HFF-Myc (cell line): ENCODE measurements at regions not wholly inside any gene's neighbourhood (a gene's known extent, or its start where the extent isn't known, plus 50 kb on each side); places are given as distances from the start of the nearest gene placed in this dataset.
"Not testable (repeated sequence)": the region's sequence is repeated elsewhere in the genome, so short reads cannot be mapped to it uniquely, and the experiment has no call there.

Experiments
- DNase-seq: peaks from one replicate; pipeline ENCODE4 v3.0.0-alpha.2; 2011; ENCODE audit warnings: low read depth; ENCODE audit errors: extremely low read depth
- H3K4me3 ChIP-seq: replicated peaks from 2 replicates; pipeline ENCODE4 v1.5.1; 2011; ENCODE audit warnings: low read depth, mild to moderate bottlenecking, control low read depth, low read length
- TF ChIP-seq, protein P1 (sequence below): IDR thresholded peaks from 2 replicates; pipeline ENCODE4 v1.5.1; 2012; ENCODE audit warnings: mild to moderate bottlenecking, low read depth, low read length, control low read depth; ENCODE audit errors: missing control alignments

DNA sequence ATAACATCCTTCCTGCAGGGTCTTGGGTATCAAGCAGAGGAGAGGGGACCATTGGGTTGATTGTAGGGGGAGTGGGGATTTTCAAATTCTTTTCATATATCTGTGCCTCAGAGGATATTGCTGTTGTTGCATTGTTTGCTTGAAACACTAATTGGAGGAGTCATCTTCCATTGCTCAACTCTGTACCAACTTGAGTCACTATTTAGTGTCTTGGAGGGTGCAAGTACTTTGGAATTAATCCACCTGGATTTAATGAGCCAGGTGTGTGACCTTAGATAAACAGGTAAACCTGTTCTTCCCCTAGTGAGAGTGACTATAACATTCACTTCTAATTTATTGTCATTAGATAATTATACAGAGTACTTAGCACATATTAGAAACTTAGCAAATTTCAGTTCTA lies 151.3 kb upstream of the CNTNAP4 start:
- no peak overlapping the region for H3K4me3 ChIP-seq
- TF ChIP-seq, protein P1, sequence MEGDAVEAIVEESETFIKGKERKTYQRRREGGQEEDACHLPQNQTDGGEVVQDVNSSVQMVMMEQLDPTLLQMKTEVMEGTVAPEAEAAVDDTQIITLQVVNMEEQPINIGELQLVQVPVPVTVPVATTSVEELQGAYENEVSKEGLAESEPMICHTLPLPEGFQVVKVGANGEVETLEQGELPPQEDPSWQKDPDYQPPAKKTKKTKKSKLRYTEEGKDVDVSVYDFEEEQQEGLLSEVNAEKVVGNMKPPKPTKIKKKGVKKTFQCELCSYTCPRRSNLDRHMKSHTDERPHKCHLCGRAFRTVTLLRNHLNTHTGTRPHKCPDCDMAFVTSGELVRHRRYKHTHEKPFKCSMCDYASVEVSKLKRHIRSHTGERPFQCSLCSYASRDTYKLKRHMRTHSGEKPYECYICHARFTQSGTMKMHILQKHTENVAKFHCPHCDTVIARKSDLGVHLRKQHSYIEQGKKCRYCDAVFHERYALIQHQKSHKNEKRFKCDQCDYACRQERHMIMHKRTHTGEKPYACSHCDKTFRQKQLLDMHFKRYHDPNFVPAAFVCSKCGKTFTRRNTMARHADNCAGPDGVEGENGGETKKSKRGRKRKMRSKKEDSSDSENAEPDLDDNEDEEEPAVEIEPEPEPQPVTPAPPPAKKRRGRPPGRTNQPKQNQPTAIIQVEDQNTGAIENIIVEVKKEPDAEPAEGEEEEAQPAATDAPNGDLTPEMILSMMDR = no peak
- DNase-seq = no peak

DNA sequence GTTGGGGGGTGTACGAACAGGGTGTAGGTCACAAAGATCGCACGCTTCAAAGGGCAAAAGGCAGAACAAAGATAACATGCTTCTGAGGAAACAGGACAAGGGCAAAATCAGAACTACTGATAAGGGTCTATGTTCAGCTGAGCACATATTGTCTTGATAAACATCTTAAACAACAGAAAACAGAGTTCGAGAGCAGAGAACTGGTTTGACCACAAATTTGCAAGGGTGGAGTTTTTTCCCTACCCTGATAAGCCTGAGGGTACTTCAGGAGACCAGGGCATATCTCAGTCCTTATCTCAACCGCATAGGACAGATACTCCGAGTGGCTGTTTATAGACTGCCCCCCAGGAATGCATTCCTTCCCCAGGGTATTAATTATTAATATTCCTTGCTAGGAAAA lies 139.1 kb upstream of the CNTNAP4 start:
- H3K4me3 ChIP-seq, DNase-seq: not testable (repeated sequence)

DNA sequence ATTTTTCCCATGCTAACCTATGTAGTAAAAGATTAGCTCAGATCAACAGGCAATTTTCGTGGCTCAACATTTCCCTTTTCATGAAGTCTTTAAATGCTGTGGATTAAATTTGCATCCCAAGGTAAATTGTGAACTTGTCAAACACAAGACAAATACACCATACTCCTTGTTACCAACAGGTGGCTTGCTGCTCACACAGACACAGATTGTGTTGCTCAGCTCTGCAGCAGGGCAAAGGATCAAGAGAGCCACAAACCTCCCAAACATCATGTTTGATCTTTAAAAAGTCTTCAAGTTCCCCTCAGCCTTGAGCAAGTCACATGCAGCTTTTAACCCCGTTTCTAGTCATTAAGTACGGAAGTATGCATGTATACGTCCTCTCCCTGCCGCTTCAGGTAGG lies 119.6 kb upstream of the CNTNAP4 start:
- no peak overlapping the region for H3K4me3 ChIP-seq
- TF ChIP-seq, protein P1 = no peak
- DNase-seq = no peak

DNA sequence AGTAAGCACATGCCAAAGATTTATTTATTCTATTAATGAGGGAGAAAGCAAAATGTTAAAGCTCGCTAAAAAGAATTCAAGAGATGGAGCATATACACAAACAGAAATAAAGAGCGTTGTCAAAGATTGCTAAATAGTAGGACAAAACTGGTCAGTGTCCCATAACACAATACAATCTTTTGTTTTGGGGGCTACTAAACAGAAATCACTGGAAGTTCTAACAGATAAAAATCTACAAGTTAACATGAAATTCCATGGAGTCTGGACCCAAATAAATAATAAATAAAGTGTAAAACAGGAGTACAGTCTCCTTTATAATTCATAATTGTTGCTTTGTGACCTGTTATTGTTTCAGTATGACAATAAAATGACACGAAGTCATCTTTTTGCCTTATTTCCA lies 115.2 kb upstream of the CNTNAP4 start:
- no peak overlapping the region for H3K4me3 ChIP-seq
- TF ChIP-seq, protein P1 = no peak
- DNase-seq = no peak

DNA sequence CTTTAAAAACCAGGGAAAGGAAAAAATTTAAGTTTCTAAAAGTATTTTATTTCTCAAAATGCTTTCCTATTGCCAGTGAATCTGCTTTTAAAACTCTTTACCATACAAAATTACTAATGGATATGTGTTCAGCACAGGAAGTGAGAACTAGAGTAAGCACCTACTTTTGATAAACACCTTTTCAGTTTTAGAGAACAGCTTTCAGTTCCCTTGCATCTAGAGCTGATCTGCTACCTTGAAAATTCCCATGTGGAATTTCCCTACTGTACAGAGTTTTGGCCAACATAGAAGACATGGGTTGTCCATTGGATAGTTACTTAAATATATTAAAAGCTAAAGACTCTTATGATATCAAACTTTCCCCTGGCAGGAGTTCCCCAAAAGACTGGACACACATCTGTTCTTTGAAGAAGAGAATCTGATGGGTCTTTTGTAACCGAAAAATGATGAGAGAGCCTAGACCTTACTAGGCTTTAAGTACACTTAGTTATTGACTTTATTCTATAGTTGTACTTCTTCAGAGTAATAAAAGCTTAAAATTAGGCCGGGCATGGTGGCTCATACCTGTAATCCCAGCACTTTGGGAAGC lies 112.1 kb upstream of the CNTNAP4 start:
- DNase-seq = no peak
- TF ChIP-seq, protein P1 = no peak
- no peak overlapping the region for H3K4me3 ChIP-seq

DNA sequence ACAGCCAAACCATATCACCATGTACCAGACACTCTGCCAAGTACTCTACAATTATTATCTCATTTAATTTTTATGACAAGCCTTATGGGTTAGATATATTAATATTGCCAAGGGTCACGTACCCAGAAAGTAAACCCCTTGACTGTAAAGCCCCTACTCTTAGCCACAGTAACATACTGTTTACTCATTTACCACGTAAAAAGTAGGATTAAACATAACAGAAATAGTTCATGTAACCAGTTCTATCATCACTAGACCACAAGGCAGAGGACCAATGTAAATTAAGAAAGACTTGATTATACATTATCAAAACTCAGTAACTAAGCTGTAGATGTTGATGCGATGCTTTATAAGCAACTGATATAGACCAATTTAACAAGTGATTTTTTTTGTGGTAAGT lies 101.5 kb upstream of the CNTNAP4 start:
- no peak for DNase-seq
- TF ChIP-seq, protein P1 = no peak
- H3K4me3 ChIP-seq = no peak overlapping the region

DNA sequence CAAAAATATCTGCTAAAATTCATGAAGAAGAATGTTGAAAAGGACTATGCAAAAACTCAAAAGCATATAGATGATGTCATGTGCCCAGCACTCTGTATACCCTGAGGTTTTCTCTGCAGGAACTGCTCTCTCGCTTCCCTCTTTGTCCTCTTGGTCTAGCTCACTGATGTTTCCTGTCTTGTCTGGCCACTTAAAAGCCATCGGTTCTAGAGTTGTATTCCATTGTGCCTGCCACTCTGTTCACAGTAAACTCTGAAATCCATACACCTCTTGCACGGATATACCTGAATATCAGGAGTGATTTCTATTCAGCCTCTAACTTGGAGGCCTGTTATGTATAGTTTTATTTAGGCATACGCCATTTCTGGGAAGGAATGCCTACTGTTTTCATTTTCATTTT lies 101.0 kb upstream of the CNTNAP4 start:
- no peak for DNase-seq
- H3K4me3 ChIP-seq = no peak overlapping the region
- TF ChIP-seq, protein P1 = no peak
